Stimulated activated CD8-positive, alpha-beta memory T cell treated with anti-CD3 and anti-CD28 coated beads, Interleukin-7, amount 100 ng/mL, for 1 hour (primary cell): ENCODE measurements at regions not wholly inside any gene's neighbourhood (a gene's known extent, or its start where the extent isn't known, plus 50 kb on each side); places are given as distances from the start of the nearest gene placed in this dataset.
"Not testable (repeated sequence)": the region's sequence is repeated elsewhere in the genome, so short reads cannot be mapped to it uniquely, and the experiment has no call there.

ENCODE experiments used
- DNase-seq, 2 donors: peaks; one replicate each; pipeline ENCODE4 v3.0.0-alpha.2; 2020; ENCODE audit warnings: low read depth in 2 of 2

DNA sequence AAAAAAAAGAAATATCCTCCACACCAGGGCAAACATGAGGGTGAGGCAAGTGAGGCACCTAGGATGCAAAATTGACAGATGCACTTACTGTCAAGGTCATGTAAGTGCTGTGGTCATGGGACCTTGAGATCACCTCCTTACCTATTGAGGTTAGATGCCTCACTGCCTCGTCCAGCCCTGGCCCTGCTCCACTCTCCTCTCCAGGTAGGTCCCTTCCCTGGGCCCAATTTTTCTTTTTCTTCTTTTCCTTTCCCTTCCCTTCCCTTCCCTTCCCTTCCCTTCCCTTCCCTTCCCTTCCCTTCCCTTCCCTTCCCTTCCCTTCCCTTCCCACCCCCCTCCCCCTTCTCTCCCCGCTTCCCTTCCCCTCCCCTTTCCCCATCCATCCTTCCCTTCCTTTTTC lies 71.1 kb upstream of the DLG1 start:
- DNase-seq: no peak

DNA sequence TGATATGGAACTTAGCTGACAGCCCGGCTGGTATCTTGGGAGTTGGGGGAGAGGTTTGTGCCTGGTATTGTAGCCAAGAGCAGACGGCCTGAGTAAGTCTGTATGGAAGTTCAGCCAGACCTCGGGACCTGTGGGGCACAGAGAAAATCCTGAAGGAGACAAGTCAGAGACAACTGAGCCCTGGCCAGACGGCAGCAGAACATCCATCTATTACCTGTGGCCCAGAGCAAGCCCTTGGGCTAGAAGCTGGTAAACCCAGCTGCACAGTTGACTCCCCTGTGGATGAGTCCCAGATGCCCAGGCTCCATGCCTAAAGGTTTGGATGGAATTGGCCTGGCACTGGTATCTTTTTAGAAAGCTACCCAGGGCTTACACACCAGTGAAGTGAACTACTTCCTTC lies 70.4 kb upstream of the DLG1 start:
- no peak for DNase-seq

DNA sequence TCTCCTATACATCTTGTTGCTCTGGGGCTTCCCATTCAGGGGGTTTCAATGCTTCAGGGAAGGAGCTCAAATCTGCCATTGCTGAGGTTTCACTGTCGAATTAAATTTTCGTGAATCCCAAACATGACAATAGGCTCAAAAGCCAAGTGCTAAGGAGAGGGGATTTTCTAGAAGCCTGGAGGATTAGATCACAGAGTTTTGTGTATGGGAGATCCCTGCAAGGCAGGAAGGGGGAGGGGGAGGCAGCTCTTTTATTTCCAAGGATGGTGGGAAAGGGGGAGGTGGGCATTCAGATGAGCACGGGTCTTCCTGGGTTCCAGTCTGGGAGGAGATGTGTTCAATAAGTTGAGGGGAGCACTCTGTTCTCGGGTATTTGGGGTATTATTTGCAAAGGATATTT lies 69.9 kb upstream of the DLG1 start:
- no peak for DNase-seq

DNA sequence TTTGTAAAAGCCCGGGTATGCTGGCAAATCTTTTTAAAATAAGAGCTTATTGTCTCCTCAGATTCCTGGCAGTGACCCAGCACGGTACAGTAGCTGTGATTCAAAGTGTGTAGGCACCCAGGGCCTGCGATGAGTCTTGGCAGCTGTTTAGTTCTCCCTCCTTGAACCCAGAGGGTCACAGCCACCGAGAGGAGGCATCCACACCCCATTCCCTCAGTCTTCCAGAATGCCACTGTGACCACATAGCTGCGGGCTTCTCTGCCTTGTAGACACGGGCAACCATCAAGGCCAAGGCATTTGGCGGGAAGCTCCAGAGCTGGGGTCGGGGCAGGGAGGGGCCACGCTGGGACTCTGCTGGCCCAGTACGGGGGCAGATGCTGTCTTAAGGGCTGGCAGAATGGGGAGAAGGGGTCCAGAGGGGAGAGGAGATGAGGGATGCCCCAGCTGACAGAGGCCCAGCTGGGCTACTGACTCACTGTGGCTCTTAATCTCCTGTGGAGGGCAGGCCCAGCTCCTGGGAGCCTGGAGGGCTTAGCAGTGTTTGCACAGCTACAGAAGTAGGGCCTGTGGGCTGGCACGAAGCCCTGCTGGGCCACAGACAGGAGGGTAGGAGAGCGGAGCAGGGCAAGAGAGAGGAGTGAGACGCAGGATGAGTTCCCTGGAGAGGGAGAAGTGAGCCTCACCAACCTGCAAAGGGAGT lies 68.8 kb upstream of the DLG1 start:
- DNase-seq: no peak

DNA sequence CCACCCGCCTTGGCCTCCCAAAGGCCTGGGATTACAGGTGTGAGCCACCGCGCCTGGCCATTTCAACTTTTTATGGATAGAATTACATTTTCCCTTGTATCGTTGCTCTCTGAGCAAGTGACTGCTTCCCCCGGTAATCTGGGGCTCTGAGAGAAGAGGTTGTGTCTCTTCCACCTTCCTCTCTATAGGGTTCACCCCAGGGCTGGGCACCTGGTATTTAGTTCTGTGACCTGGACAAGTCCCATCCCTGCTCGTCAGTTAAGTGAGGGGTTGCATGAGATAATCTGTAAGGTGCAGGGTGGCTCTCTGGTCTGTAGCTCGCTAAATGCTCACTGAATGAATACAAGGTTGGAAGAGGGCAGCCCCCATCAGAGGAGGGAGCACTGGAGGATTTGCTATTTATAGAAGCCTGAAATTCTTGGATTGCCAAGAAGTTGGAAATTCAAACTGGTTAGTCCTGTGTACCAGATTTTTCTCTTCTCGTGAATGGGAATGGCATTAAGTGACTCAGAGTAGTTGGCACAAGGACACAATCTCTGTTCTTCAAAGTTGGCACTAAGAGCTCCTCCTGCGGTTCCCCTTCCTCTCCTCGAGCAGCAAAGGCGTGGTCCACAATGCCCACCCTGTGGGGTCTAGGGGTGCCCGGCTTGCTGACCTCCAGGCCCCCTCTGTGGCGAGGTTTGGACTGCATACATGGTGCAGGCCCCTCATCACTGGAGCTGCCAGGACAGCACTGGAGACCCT lies 68.1 kb upstream of the DLG1 start:
- DNase-seq: no peak

DNA sequence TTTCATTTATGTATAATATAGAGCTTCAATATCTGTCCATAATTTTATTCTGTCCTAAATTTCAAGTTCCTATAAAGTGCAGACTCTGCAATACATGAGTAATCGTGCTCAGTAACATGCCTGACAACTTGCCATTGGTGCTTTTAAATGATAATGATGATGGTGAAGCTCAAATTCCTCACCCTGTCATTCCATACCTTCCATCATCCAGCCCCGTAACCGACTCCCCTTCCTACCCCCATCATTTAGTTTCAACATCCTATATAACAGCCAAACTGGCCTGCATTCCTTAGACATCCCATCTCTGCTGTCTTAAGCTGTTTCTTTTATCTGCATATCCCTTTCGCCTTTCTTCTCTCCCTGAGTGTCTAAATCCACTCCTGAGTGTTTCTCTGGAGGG lies 67.2 kb upstream of the DLG1 start:
- no peak for DNase-seq

DNA sequence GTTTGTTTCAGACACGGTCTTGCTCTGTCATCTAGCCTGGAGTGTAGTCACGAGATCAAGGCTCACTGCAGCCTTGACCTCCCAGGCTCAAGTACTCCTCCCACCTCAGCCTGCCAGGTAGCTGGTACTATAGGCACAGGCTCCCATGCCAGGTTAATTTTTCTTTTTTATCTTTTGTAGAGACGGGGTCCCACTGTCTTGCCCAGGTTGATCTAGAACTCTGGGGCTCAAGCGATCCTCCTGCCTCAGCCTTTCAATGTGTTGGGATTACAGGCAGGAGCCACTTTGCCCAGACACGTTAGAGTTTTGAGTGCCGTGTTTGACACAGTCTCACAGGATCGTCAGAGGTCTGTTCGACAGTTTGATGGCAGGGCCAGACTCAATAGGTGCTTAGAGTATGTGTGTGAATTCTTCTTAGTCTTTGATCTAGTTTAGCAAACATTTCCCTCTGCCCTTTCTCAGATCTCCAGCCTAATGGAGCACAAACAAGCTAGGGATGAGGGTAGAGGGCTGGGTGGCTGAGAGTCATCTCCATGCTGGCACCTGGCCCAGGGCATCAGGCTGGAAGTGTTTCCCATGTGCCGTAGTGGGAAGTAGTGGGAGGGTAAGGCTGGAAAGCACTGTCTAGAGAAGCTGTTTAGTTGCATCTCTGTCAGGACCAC lies 66.1 kb upstream of the DLG1 start:
- no peak for DNase-seq

DNA sequence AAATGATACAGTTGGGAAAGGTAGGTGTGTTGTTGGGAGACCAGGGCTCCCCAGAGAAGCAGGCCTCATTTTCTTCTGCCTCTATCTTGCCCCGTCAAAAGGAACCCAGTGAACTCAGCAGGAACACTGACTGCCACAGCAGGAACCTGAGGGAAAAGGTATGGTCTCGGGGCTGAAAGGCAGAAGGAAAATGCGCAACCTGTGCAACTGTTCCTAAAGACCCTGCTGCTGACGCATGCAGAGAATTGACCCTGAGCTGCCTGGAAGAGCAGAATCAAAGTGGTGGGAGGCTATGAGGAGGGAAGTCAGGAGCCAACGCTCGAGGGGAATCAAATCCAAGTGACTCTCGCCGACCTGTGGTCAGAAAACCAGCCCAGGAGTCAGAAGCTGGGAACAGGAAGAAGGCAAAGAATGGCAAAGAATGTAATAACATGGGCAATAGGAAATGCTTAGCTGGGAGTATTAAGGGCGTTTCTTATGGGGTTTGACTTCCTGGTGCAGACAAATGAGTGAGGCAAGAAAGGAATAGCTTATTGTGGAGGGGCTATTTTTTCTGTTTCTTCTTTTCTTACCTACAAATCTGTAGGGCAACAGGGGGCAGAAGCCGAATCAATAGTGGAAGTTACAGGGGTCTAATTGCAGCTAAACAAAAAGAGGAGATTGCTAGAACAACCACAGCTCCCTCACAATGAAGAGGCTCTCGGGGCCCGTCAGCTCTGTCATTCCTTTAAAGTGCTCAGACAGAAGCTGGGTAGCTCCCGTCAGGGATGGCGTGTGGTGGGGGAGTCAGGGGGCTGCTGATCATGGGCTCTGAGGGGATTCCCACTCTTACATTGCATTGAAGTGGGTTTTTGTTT lies 65.4 kb upstream of the DLG1 start:
- no peak for DNase-seq

DNA sequence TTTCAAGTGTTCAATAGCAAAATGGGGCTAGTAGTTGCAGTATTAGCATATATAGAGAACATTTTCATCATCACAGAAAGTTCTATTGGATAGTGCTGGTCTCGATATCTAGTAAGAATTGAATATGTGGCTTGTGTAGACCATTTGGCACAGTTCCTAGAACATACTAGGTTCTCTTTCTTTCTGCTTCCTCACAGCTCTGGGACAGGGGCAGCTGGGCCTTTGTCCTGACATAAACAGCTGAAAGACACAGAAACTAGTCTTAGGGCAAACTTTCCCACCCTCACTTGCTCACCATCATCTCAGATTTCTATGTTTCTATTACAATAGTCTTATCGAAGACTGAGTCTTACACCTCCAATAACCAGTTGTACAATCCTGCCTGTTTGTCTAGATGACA lies 63.7 kb upstream of the DLG1 start:
- DNase-seq: no peak

DNA sequence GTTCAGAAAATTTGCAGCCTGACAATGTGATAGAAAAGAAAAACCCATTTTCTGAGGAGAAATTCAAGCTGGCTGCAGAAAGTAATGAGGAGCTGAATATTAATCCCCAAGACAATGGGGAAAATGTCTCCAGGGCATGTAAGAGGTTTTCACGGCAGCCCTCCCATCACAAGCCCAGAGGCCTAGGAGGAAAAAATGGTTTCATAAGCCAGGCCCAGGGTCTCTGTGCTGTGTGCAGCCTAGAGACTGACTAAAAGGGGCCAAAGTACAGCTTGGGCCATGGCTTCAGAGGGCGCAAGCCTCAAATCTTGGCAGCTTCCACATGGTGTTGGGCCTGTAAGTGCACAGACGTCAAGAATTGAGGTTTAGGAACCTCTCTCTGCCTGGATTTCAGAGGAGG lies 61.7 kb upstream of the DLG1 start:
- DNase-seq: not testable (repeated sequence)

DNA sequence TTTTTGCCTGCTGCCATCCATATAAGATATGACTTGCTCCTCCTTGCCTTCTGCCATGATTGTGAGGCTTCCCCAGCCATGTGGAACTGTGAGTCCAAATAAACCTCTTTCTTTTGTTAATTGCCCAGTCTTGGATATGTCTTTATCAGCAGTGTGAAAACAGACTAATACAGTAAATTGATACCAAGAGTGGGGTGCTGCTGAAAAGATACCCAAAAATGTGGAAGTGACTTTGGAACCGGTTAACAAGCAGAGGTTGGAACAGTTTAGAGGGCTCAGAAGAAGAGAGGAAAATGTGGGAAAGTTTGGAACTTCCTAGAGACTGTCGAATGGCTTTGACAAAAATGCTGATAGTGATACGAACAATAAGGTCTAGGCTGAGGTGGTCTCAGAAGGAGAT lies 61.1 kb upstream of the DLG1 start:
- DNase-seq: not testable (repeated sequence)

DNA sequence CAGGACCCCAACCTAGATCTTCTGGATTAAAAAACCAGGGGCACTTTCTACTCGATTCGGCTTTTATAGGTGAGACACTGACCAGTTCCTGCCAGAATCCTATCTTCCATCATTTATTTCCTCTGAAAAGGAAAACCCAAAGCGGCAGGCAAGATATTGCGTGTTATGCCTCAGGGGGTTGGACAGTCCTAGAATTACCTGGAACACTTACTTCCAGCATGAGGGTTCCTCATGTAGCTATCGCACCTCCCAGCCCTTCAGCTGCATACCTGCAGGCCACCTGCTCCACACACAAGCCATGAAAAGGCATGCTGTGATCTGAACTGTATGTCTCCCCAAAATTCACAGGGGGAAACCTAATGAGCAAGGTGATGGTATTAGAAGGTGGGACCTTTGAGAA lies 58.3 kb upstream of the DLG1 start:
- DNase-seq: no peak

DNA sequence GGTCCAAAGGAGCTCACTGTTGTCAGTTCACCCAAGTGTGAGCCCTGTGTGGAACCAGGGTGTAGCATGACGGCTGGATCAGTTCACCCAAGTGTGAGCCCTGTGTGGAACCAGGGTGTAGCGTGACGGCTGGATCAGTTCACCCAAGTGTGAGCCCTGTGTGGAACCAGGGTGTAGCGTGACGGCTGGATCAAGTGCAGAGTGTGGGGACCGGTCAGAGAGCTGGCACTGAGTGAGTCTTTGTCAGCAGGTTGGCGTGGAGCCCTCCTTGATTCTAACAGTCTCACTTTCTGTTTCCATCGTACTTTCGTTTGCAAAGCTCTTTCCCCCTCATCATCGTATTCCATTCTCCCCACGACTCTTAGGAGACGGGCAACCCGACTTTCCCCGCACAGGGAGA lies 57.9 kb upstream of the DLG1 start:
- DNase-seq: no peak

DNA sequence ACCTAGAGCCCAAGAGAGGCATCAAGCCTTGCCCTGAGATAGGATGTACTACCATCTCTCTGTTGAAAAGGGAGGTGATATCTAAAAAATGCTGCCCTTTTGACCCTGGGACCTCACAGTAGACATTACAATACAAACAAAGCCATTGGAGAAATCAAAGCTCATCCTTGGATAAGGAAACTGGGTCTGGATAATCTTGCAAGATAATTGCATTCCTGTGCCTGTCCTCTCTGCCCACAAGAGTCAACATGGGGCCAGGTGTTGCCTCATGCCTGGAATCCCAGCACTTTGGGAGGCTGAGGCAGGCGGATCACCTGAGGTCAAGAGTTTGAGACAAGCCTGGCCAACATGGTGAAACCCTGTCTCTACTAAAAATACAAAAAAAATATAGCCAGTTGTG lies 57.3 kb upstream of the DLG1 start:
- no peak for DNase-seq

DNA sequence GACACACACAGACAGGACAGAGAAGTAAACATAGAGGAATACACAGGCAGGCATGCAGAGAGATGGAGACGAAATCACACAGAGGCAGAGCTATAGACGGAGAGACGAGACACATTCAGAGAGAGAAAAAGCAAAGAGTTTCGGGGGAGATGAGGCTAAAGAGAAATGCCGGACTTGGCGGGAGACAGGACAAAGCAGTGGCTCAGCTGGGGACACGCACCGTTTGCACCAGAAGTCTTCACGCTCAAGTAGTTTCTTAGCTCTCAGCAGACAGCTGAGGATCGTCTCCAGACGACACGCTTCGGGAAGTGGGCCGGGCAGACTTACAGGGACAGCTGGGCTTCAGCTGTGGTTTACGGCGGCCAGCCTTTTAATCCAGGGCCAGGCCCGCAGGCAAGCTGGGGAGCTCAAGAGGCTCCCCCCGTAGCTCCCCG lies 56.2 kb upstream of the DLG1 start:
- DNase-seq: no peak

DNA sequence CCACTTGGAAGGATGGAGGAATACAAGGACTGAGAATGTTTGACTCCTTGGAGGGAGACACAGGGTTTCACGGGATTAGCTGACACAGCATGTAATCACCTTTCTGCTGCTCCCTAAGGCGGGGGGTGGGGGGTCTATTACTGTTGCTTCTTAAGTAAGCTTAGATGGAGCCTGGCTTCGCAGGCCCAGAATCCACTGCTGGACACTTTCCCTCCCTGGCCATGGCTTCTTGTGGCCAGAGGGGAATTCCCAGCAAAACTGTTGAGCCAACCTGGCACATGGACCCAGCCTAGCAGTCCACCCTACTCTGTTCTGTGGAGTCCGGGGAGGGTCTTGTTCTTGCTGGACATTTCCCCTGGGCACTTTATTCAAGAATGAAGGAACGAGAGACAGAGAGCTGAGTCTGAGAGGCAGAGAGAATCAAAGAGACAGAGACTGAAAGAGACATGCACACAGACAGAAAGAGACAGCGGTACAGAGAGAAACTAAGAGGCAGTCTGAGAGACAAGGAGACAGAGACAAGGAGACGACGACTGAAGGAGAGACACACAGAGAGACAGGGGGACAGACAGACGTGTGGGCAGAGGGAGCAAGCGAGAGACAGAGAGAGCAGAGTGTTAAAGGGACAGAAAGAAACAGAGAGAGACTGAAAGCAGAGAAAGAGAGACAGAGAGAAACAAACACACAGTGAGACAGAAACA lies 55.6 kb upstream of the DLG1 start:
- no peak for DNase-seq

DNA sequence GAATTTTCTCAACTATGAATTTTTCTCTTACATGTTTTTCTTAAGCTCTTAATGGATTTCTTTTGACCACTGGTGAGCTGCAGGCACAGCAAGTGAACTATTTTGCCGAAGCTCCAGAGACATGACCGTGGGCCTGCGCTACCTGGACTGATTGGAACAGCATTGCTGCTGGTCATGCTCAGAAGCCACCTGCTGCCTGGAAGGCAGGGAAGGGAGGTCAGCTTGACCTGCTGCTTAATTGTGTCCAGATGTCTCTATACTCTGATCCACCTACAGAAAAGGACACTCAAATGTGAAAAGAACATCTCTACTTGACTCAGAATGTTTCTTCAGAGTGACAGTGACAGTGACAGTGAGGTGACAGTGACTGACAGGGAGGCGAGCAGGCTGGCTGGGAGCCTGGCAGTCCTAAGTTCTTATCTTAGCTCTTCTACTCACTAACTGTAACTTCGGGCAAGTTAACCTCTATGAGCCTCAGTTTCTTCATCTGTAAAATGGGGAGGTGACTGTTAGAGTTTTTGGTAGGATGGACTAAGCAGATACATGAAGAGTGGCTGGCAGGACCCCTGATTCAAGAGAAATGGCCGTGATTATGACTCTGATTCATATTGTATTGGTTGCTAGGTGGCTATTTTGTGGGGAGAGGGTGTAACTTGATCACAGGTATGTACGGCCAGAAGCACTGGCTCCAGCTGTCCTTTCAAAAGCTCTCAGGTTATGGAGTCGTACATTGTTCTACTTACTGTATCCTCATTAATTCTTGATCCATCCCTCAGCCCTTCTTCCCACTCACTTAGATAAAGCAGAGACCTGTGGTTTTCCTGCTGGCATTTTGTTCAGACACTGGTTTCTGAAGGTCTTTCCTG lies 54.8 kb upstream of the DLG1 start:
- DNase-seq: no peak

DNA sequence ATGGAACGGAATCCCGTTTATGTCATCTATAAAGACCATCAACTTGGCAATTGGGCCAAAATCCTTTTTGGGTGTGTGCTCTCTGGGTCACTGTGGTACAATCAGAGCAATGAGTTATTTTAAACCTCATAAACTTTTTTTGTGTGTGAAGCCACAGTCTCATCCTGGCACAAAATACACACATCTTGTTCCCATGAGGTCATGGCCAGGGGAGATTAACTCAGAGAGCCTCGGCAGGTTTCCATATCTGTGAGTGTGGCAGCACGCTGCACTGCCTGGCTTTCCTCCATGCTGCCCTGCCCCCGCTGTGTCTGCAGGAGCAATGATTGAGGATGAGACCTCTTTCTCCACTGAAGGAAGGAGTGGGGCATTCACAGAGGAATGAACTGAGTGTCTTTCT lies 54.0 kb upstream of the DLG1 start:
- no peak for DNase-seq

DNA sequence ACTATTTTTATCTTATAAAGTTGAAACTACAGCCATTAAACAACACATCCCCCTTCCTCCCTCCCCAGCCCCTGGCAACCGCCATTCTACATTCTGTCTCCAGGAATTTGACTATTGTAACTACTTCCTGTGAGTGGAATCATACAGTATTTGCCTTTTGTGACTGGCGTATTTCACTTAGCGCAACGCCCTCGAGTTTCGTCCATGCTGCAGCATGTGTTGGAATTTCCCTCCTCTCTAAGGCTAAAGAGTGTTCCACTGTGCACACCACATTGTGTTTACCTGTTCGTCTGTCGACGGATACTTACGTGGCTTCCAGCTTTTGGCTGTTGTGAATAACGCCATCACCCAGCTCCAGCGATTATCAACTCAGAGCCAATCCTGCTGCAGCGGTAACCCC lies 52.0 kb upstream of the DLG1 start:
- DNase-seq: no peak

DNA sequence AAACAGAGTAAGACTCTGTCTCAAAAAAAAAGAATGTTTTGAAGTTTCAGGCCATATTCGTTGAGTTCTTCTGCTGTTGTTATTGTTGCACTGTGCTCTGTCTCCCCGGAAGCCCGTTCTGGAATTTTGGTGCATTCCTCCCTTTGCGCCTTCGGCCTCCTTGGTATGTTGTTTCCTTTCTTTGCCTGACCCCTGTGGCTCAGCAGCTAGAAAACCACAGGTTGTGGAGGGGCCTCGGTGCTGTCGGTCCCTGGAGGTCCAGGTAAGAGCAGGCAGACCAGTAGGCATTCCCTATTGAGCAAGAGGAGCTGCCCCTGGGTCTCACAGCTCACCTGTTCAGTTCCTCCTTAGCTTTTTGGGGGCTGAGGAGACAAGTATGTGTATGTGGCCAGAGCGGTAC lies 51.0 kb upstream of the DLG1 start:
- DNase-seq: no peak
